Keratinocyte (primary cell): ENCODE measurements at regions not wholly inside any gene's neighbourhood (a gene's known extent, or its start where the extent isn't known, plus 50 kb on each side); places are given as distances from the start of the nearest gene placed in this dataset.

Source experiments
- CTCF ChIP-seq, 3 experiments: IDR thresholded peaks in 1 of 3; conservative IDR thresholded peaks in 1 of 3; optimal IDR thresholded peaks in 1 of 3; 2 replicates in 2 of 3; 3 replicates in 1 of 3; pipeline versions ENCODE3 to v1.5.1; 2011; ENCODE audit warnings: low read length in 3 of 3, mild to moderate bottlenecking in 3 of 3, moderate library complexity in 2 of 3, control low read depth in 1 of 3, inconsistent platforms in 1 of 3; ENCODE audit not compliant: insufficient read depth in 2 of 3; ENCODE audit errors: extremely low read depth in 1 of 3
- EZH2 ChIP-seq: IDR thresholded peaks from one replicate; pipeline ENCODE4 v1.6.1; 2012; ENCODE audit warnings: inconsistent platforms, mild to moderate bottlenecking, low read length, moderate library complexity

- no peak for TF ChIP-seq CTCF (optimal IDR thresholded peaks at IDR 0.05 in 1 of 3, IDR thresholded peaks at IDR 0.05 in 1 of 3, conservative IDR thresholded peaks at IDR 0.05 in 1 of 3; ENCODE audit: extremely low read depth in 1 of 3, insufficient read depth in 2 of 3, low read length in 3 of 3)
- TF ChIP-seq EZH2, result no peak
Observed at GRCh38 chr5:129392681-129393080, 67.4 kb upstream of the ADAMTS19 start.
